OCI-LY7 (cell line): ENCODE measurements at regions not wholly inside any gene's neighbourhood (a gene's known extent, or its start where the extent isn't known, plus 50 kb on each side); places are given as distances from the start of the nearest gene placed in this dataset.

Experiments
- BruUV-seq: library from RNA; stranded (reverse); fragments of 400-500 nt; replicated peaks from 2 replicates; lab custom pipeline; 2021; lab: Mats Ljungman, UMichigan
- CTCF ChIA-PET: fragments of 300-600 bp; sonication (Branson Sonifier 250); formaldehyde crosslinking; loops from one replicate; lab custom pipeline; 2022; ENCODE audit warnings: antibody characterized with exemption; ENCODE audit not compliant: unreplicated experiment; lab: Charles Lee
- POLR2A ChIA-PET: fragments of 300-600 bp; sonication (Branson Sonifier 250); formaldehyde crosslinking; loops from one replicate; lab custom pipeline; 2022; ENCODE audit warnings: antibody characterized with exemption; lab: Charles Lee
- DNase-seq: peaks from one replicate; pipeline ENCODE4 v3.0.0-alpha.2; 2015; ENCODE audit warnings: low spot score
- H2AFZ ChIP-seq: fragments of 200-600 bp; sonication (generic), shearing (Covaris generic); 2 replicates; pipeline ENCODE4 v1.6.1; 2014; ENCODE audit warnings: mild to moderate bottlenecking, antibody characterized with exemption, low read length, moderate library complexity
- H3K27ac ChIP-seq: fragments of 200-600 bp; sonication (generic); 2 replicates; pipeline ENCODE4 v1.5.1; 2014; ENCODE audit warnings: mixed run types, low read depth, mild to moderate bottlenecking, moderate library complexity, low read length, inconsistent platforms; ENCODE audit not compliant: poor library complexity, severe bottlenecking
- H3K36me3 ChIP-seq: fragments of 200-600 bp; sonication (generic); 2 replicates; pipeline ENCODE4 v1.6.1; 2014; ENCODE audit warnings: mild to moderate bottlenecking, antibody characterized with exemption, low read length, moderate library complexity, mixed read lengths; ENCODE audit not compliant: insufficient read depth
- H3K4me1 ChIP-seq: fragments of 200-600 bp; sonication (generic); 2 replicates; pipeline ENCODE4 v1.5.1; 2014; ENCODE audit warnings: mild to moderate bottlenecking, low read length; ENCODE audit not compliant: insufficient read depth, poor library complexity, severe bottlenecking
- H3K4me2 ChIP-seq: fragments of 200-600 bp; sonication (generic); 2 replicates; pipeline ENCODE4 v1.6.1; 2014; ENCODE audit warnings: mild to moderate bottlenecking, low read length
- H3K4me3 ChIP-seq: fragments of 200-600 bp; sonication (generic); 2 replicates; pipeline ENCODE4 v1.5.1; 2014; ENCODE audit warnings: mild to moderate bottlenecking, low read depth, low read length; ENCODE audit not compliant: poor library complexity, severe bottlenecking
- H3K79me2 ChIP-seq: fragments of 200-600 bp; sonication (generic); 2 replicates; pipeline ENCODE4 v1.6.1; 2016; ENCODE audit warnings: low read depth, mild to moderate bottlenecking, low read length, moderate library complexity, mixed read lengths; ENCODE audit not compliant: insufficient read depth
- H3K9me2 ChIP-seq: fragments of 200-600 bp; sonication (generic); 2 replicates; pipeline ENCODE4 v1.6.1; 2016; ENCODE audit warnings: mild to moderate bottlenecking, low read length, mixed read lengths; ENCODE audit not compliant: insufficient read depth
- H3K9me3 ChIP-seq: fragments of 200-600 bp; sonication (generic); 2 replicates; pipeline ENCODE4 v1.6.1; 2014; ENCODE audit warnings: mild to moderate bottlenecking, mixed run types, low read length, mixed read lengths
- H4K20me1 ChIP-seq: fragments of 200-600 bp; sonication (generic); 2 replicates; pipeline ENCODE4 v1.6.1; 2014; ENCODE audit warnings: mild to moderate bottlenecking, antibody characterized with exemption, low read length, moderate library complexity, mixed read lengths; ENCODE audit not compliant: insufficient read depth
- EZH2phosphoT487 ChIP-seq: fragments of 200-600 bp; sonication (generic); IDR thresholded peaks from 2 replicates; pipeline ENCODE4 v1.6.1; 2018; ENCODE audit warnings: low read depth, borderline replicate concordance, mild to moderate bottlenecking, mixed run types, antibody characterized with exemption, low read length, moderate library complexity, mixed read lengths
- intact Hi-C: fragments of 100-400 bp; cut with micrococcal nuclease; formaldehyde crosslinking; loops from one replicate; pipeline ENCODE4 v1.10.0; 2022; ENCODE audit not compliant: unreplicated experiment
- TF ChIP-seq, protein P1 (sequence below): fragments of 200-600 bp; sonication (generic); conservative IDR thresholded peaks from 2 replicates; pipeline ENCODE4 v1.5.1; 2014; ENCODE audit warnings: mild to moderate bottlenecking, antibody characterized with exemption, low read length, moderate library complexity, mixed read lengths

DNA sequence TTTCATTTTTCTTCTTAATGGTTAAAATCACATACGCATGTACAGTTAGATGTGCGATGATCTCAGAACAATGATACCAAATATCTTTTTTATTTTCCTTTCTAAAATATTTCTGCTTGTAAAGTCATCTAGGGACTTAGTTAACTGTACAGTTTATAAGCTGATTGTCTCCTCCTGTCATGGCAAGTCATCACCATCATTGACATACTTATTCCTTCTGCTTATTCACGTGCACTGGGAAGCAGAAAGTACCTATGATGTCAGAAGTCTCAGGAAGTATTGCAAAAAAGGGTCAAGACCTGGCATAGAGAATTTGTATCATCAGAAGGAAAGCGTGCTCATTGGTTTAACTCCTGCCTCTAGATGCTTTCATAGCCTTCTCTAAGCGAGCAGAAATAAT, 154.2 kb downstream of the DSC3 start:
- H3K27ac ChIP-seq = no peak overlapping the region
- H3K36me3 ChIP-seq = no peaks in the 10 kb centered on the region
- H2AFZ ChIP-seq = no peak overlapping the region
- no peak overlapping the region for H3K4me3 ChIP-seq
- H3K9me2 ChIP-seq = no peaks in the 10 kb centered on the region
- no peaks in the 10 kb centered on the region for H4K20me1 ChIP-seq
- no peaks in the 10 kb centered on the region for H3K9me3 ChIP-seq
- no peaks in the 10 kb centered on the region for H3K79me2 ChIP-seq
- H3K4me1 ChIP-seq = no peaks in the 10 kb centered on the region
- TF ChIP-seq, protein P1, sequence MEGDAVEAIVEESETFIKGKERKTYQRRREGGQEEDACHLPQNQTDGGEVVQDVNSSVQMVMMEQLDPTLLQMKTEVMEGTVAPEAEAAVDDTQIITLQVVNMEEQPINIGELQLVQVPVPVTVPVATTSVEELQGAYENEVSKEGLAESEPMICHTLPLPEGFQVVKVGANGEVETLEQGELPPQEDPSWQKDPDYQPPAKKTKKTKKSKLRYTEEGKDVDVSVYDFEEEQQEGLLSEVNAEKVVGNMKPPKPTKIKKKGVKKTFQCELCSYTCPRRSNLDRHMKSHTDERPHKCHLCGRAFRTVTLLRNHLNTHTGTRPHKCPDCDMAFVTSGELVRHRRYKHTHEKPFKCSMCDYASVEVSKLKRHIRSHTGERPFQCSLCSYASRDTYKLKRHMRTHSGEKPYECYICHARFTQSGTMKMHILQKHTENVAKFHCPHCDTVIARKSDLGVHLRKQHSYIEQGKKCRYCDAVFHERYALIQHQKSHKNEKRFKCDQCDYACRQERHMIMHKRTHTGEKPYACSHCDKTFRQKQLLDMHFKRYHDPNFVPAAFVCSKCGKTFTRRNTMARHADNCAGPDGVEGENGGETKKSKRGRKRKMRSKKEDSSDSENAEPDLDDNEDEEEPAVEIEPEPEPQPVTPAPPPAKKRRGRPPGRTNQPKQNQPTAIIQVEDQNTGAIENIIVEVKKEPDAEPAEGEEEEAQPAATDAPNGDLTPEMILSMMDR = no peak
- TF ChIP-seq EZH2phosphoT487 = no peak
- BruUV-seq = no TSS peak
- H3K4me2 ChIP-seq = no peak overlapping the region
- ChIA-PET POLR2A (no interaction called here), CTCF (no interaction called here)
- intact Hi-C loops = no loop called here
- no peak for DNase-seq

DNA sequence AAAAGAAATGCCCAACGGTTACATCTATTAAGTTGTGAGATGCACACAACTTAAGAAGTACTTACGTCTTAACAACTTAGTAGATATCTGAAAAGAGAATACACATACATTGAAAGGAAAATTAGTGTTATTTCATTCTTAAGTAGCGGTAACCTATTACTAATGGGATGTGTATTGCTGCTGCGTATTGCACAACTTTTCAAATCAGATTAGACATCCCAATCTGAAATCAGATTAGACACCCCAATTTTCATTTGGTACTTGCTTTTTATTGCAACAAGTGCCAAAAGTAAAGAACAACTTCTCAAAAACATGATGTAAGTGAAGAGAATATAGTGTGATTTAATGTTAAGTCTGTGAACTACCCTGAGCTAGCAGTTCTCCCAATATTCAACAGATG, 155.5 kb downstream of the DSC3 start:
- H3K79me2 ChIP-seq = no peaks in the 10 kb centered on the region
- H3K27ac ChIP-seq = no peak overlapping the region
- BruUV-seq = no TSS peak
- POLR2A ChIA-PET = no interaction called here
- H3K36me3 ChIP-seq = no peaks in the 10 kb centered on the region
- H3K4me2 ChIP-seq = no peak overlapping the region
- H3K9me3 ChIP-seq = no peaks in the 10 kb centered on the region
- TF ChIP-seq, protein P1 = no peak
- no peak for TF ChIP-seq EZH2phosphoT487
- intact Hi-C loops = no loop called here
- CTCF ChIA-PET = no interaction called here
- H4K20me1 ChIP-seq = no peaks in the 10 kb centered on the region
- no peak overlapping the region for H3K4me3 ChIP-seq
- no peaks in the 10 kb centered on the region for H3K4me1 ChIP-seq
- DNase-seq = no peak
- H3K9me2 ChIP-seq = no peaks in the 10 kb centered on the region
- no peak overlapping the region for H2AFZ ChIP-seq

DNA sequence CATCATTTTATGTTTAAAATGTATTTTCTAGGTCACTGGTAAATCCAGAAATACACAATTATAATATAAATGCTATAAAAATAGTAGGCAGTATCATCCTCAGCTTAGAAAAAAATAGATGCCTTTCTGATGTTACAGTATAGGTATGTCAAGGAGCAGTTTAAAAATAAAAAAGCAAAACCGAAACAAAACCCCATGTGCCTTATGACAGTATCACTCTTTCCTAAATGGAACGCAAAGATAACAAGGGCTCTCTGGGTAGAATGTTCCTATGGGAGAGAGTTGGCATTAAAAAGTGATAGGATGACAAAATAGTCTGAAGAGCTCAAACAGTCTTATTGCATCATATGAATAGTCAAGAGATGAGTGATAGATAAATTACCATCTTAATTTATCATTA, 172.1 kb downstream of the DSC3 start:
- Histone ChIP-seq H3K4me1 (no peaks in the 10 kb centered on the region), H3K4me2 (no peak overlapping the region), H3K9me3 (no peaks in the 10 kb centered on the region), H2AFZ (no peak overlapping the region), H3K79me2 (no peaks in the 10 kb centered on the region), H3K9me2 (no peaks in the 10 kb centered on the region), H3K36me3 (no peaks in the 10 kb centered on the region), H4K20me1 (no peaks in the 10 kb centered on the region), H3K4me3 (no peak overlapping the region), H3K27ac (no peak overlapping the region)
- TF ChIP-seq, protein P1 = no peak
- no peak for TF ChIP-seq EZH2phosphoT487
- no TSS peak for BruUV-seq
- ChIA-PET POLR2A (interaction anchor here (0.6 kb wide), 1 partner anchor 330 kb away, joined by 3 read pairs; no protein-coding TSS in a partner anchor), CTCF (no interaction called here)
- intact Hi-C loops = no loop called here
- DNase-seq = no peak
